GM23248 (cell line): ENCODE measurements at regions not wholly inside any gene's neighbourhood (a gene's known extent, or its start where the extent isn't known, plus 50 kb on each side); places are given as distances from the start of the nearest gene placed in this dataset.
"Not testable (repeated sequence)": the region's sequence is repeated elsewhere in the genome, so short reads cannot be mapped to it uniquely, and the experiment has no call there.

Source experiments
- DNase-seq: peaks from one replicate; pipeline ENCODE4 v3.0.0-alpha.2; 2015
- H2AFZ ChIP-seq: fragments of 200-600 bp; sonication (generic); 2 replicates; pipeline ENCODE4 v1.6.1; 2016; ENCODE audit warnings: antibody characterized with exemption
- H3F3A ChIP-seq: fragments of 200-600 bp; sonication (generic); 2 replicates; pipeline ENCODE4 v1.6.1; 2016; ENCODE audit warnings: mild to moderate bottlenecking, antibody characterized with exemption, mixed run types; ENCODE audit not compliant: insufficient read depth
- H3K27ac ChIP-seq: fragments of 200-600 bp; sonication (generic); 2 replicates; pipeline ENCODE4 v1.5.1; 2016; ENCODE audit warnings: mild to moderate bottlenecking
- H3K27me3 ChIP-seq: fragments of 200-600 bp; sonication (generic); replicated peaks from 2 replicates; pipeline ENCODE4 v1.6.1; 2016; ENCODE audit warnings: mild to moderate bottlenecking; ENCODE audit not compliant: insufficient read depth
- H3K36me3 ChIP-seq: fragments of 200-600 bp; sonication (generic); 2 replicates; pipeline ENCODE4 v1.6.1; 2016; ENCODE audit warnings: low read depth, mild to moderate bottlenecking
- H3K4me1 ChIP-seq: fragments of 200-600 bp; sonication (generic); 2 replicates; pipeline ENCODE4 v1.6.1; 2016; ENCODE audit warnings: mild to moderate bottlenecking; ENCODE audit not compliant: insufficient read depth
- H3K4me2 ChIP-seq: fragments of 200-600 bp; sonication (generic); one replicate; pipeline ENCODE4 v1.6.1; 2016; ENCODE audit warnings: mild to moderate bottlenecking; ENCODE audit not compliant: unreplicated experiment
- H3K4me3 ChIP-seq: fragments of 200-600 bp; sonication (generic); 2 replicates; pipeline ENCODE4 v1.5.1; 2016; ENCODE audit warnings: mild to moderate bottlenecking
- H3K79me2 ChIP-seq: fragments of 200-600 bp; sonication (generic); 2 replicates; pipeline ENCODE4 v1.6.1; 2016; ENCODE audit warnings: mild to moderate bottlenecking; ENCODE audit not compliant: insufficient read depth
- H3K9ac ChIP-seq: fragments of 200-600 bp; sonication (generic); 2 replicates; pipeline ENCODE4 v1.6.1; 2016; ENCODE audit warnings: mild to moderate bottlenecking
- H3K9me2 ChIP-seq: fragments of 200-600 bp; sonication (generic); 2 replicates; pipeline ENCODE4 v1.6.1; 2016; ENCODE audit warnings: mixed run types, mild to moderate bottlenecking, moderate library complexity; ENCODE audit not compliant: insufficient read depth
- H3K9me3 ChIP-seq: fragments of 200-600 bp; sonication (generic); one replicate; pipeline ENCODE4 v1.6.1; 2017; ENCODE audit warnings: low read depth
- H4K20me1 ChIP-seq: fragments of 200-600 bp; sonication (generic); 2 replicates; pipeline ENCODE4 v1.6.0; 2016; ENCODE audit not compliant: insufficient read depth
- EZH2 ChIP-seq: fragments of 200-600 bp; sonication (generic); IDR thresholded peaks from 2 replicates; pipeline ENCODE4 v1.6.1; 2018; ENCODE audit warnings: antibody characterized with exemption, mild to moderate bottlenecking; ENCODE audit not compliant: insufficient read depth, poor library complexity, severe bottlenecking
- EZH2phosphoT487 ChIP-seq: fragments of 200-600 bp; sonication (generic); IDR thresholded peaks from 2 replicates; pipeline ENCODE4 v1.6.1; 2018; ENCODE audit warnings: antibody characterized with exemption, moderate library complexity, mild to moderate bottlenecking, low read depth; ENCODE audit not compliant: insufficient read depth
- WGBS, 2 experiments: methylation state at CpG; one replicate each; pipeline ENCODE4 v1.1.6; 2015 to 2017; ENCODE audit warnings: low lambda C conversion rate in 2 of 2, low coverage in 1 of 2; ENCODE audit errors: missing lambda C conversion rate in 2 of 2; 5-methylcytosine and 5-hydroxymethylcytosine counted together
- in situ Hi-C: fragments of 300-500 bp; cut with MboI; formaldehyde crosslinking; loops from 2 replicates; pipeline ENCODE4 v1.15.0; 2020

DNA sequence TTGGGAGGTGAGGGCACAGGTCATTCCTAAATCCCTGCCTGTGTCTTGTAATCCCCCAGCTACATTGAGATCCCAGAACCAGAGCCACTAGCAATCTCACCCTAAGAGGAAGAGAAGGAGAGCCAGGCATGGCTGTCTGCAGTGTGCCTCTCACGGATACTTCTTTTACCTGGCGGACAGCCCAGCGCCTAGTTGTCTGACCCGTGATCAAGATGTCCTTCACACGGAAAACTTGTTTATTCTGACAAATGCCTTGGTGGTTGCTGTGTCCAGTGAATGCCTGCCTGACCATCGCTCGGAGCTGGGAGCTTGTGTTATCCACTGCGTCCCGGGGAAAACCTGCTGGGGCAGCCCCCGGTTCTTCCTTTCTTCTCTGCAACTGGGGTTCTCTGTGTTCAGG lies 140.5 kb upstream of the WSCD1 start:
- WGBS, 2 experiments, result 50 to 55% methylated on average over 10 of the region's 10 CpGs
- in situ Hi-C loops, result no loop called here

DNA sequence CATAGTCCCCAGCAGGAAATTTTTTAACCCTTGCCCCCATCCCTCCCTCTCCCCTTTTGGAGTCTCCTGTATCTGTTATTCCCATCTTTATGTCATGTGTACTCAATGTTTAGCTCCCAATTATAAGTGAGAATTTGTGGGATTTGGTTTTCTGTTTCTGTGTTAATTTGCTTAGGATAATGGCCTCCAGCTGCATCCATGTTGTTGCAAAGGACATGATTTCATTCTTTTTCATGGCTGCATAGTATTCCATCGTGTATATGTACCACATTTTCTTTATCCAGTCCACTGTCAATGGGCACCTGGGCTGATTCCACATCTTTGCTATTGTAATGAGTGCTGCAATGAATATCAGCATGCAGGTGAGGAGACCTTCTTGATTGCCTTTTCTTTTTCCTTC lies 139.6 kb upstream of the WSCD1 start:
- H3K4me2 ChIP-seq, H3F3A ChIP-seq, H3K27ac ChIP-seq, H3K27me3 ChIP-seq, H2AFZ ChIP-seq, in situ Hi-C loops, H3K9me2 ChIP-seq, H3K9me3 ChIP-seq, H3K36me3 ChIP-seq, H3K9ac ChIP-seq, H4K20me1 ChIP-seq, H3K79me2 ChIP-seq, H3K4me3 ChIP-seq, H3K4me1 ChIP-seq, DNase-seq: not testable (repeated sequence)
- WGBS, 2 experiments, result 0 to 4% methylated on average over 1 of the region's 1 CpG

More for the DNA sequence above, 140.5 kb upstream of the WSCD1 start:
- H3K27ac ChIP-seq, result no peak overlapping the region
- no peak for DNase-seq
- no peaks in the 10 kb centered on the region for H3K9me2 ChIP-seq
- no peak overlapping the region for H2AFZ ChIP-seq
- H3K4me1 ChIP-seq, result no peaks in the 10 kb centered on the region
- no peaks in the 10 kb centered on the region for H4K20me1 ChIP-seq
- no peaks in the 10 kb centered on the region for H3K27me3 ChIP-seq
- TF ChIP-seq EZH2 (no peak), EZH2phosphoT487 (no peak)
- no peaks in the 10 kb centered on the region for H3K9me3 ChIP-seq
- no peaks in the 10 kb centered on the region for H3K79me2 ChIP-seq
- H3F3A ChIP-seq, result no peaks in the 10 kb centered on the region
- no peak overlapping the region for H3K9ac ChIP-seq
- no peak overlapping the region for H3K4me3 ChIP-seq
- H3K36me3 ChIP-seq, result no peaks in the 10 kb centered on the region
- H3K4me2 ChIP-seq, result no peak overlapping the region

DNA sequence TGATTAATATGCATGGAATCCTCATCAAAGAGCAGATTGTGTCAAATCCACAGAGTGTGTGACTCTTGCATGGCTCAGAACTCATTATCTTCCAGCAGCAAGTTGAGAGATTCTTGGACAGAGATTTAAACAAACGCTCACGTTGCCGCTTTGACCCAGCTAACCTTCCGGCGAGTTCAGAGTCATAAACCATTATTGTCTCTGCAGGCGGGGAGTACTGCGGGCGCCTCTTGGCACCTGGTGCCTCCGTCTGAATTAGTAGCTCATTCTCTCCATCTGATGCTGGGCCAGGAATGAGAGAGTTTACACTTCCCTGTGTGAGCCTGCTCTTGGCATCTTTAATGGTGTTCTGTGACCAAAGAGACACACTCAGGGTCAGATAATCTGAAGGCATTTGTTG lies 138.6 kb upstream of the WSCD1 start:
- no peaks in the 10 kb centered on the region for H3K27me3 ChIP-seq
- H3K9me3 ChIP-seq, result no peaks in the 10 kb centered on the region
- no peaks in the 10 kb centered on the region for H4K20me1 ChIP-seq
- TF ChIP-seq EZH2phosphoT487 (no peak), EZH2 (no peak)
- H3F3A ChIP-seq, result no peaks in the 10 kb centered on the region
- 6 to 7% methylated on average over 9 of the region's 9 CpGs for WGBS, 2 experiments
- H3K36me3 ChIP-seq, result no peaks in the 10 kb centered on the region
- no peak overlapping the region for H3K9ac ChIP-seq
- H3K4me3 ChIP-seq, result no peak overlapping the region
- no peaks in the 10 kb centered on the region for H3K9me2 ChIP-seq
- no peak overlapping the region for H3K4me2 ChIP-seq
- H2AFZ ChIP-seq, result no peak overlapping the region
- no peaks in the 10 kb centered on the region for H3K4me1 ChIP-seq
- no peak for DNase-seq
- H3K27ac ChIP-seq, result no peak overlapping the region
- in situ Hi-C loops, result no loop called here
- H3K79me2 ChIP-seq, result no peaks in the 10 kb centered on the region

DNA sequence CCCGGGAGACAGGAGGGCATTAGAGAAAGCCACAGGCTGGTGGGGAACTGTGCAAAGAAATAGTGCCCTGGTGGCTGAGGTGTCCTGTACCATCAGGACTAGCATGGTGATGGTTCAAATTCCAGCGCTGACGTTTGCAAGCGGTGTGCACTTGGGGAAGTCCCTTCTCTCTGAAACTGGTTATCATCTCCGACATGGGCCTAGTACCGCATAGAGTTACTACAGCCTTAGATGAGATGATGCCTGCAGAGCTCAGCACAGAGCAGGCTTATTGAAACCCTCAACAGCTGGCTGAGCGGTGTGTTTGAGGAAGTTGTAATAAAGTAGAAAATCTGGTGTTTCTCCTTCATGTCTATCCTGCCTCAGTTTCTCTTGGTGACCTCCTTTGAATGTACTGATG lies 136.7 kb upstream of the WSCD1 start:
- no peak for DNase-seq
- in situ Hi-C loops, result no loop called here
- TF ChIP-seq EZH2 (no peak), EZH2phosphoT487 (no peak)
- Histone ChIP-seq H3K9ac (no peak overlapping the region), H3K36me3 (no peaks in the 10 kb centered on the region), H3K4me1 (no peaks in the 10 kb centered on the region), H3K9me2 (no peaks in the 10 kb centered on the region), H3K4me3 (no peak overlapping the region), H3K79me2 (no peaks in the 10 kb centered on the region), H3K27ac (no peak overlapping the region), H2AFZ (no peak overlapping the region), H3K4me2 (no peak overlapping the region), H3F3A (no peaks in the 10 kb centered on the region), H4K20me1 (no peaks in the 10 kb centered on the region), H3K27me3 (no peaks in the 10 kb centered on the region), H3K9me3 (no peaks in the 10 kb centered on the region)
- 35 to 40% methylated on average over 7 of the region's 7 CpGs for WGBS, 2 experiments

DNA sequence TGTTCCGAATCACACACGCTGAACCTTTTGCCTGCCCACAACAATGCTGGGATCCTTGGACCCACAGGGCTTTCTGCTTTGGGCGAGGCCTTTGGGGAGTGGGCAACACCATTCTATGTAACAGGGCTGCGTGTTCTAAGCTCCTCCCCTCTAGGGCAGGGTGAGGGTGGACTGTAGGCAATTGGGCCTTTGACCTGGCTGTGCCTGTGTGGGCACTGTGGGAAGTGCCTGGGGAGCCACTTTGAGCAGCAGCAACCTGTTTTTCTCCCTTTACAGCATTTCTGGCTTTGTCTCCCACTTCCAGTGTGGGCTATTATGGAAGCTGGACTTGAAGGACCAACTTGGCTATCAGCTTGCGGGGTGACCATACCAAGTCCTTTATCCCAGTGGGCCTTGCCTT lies 128.9 kb upstream of the WSCD1 start:
- no peaks in the 10 kb centered on the region for H3K36me3 ChIP-seq
- H3K4me3 ChIP-seq, result no peak overlapping the region
- H3K9me3 ChIP-seq, result no peaks in the 10 kb centered on the region
- H3K27me3 ChIP-seq, result no peaks in the 10 kb centered on the region
- no peaks in the 10 kb centered on the region for H3K9me2 ChIP-seq
- WGBS, 2 experiments, result 6 to 12% methylated on average over 5 of the region's 5 CpGs
- H3K4me2 ChIP-seq, result no peak overlapping the region
- no peak for TF ChIP-seq EZH2
- TF ChIP-seq EZH2phosphoT487, result no peak
- H4K20me1 ChIP-seq, result no peaks in the 10 kb centered on the region
- H3K27ac ChIP-seq, result no peak overlapping the region
- no peak for DNase-seq
- no peaks in the 10 kb centered on the region for H3F3A ChIP-seq
- H2AFZ ChIP-seq, result no peak overlapping the region
- no peaks in the 10 kb centered on the region for H3K4me1 ChIP-seq
- H3K79me2 ChIP-seq, result no peaks in the 10 kb centered on the region
- H3K9ac ChIP-seq, result no peak overlapping the region
- in situ Hi-C loops, result no loop called here
